CD14-positive monocyte (primary cell): ENCODE measurements at regions not wholly inside any gene's neighbourhood (a gene's known extent, or its start where the extent isn't known, plus 50 kb on each side); places are given as distances from the start of the nearest gene placed in this dataset.

Experiments used
- DNase-seq, 3 donors: peaks; one replicate each; pipeline ENCODE4 v3.0.0-alpha.2; 2011 to 2022
- H2AFZ ChIP-seq: 2 replicates; pipeline ENCODE4 v1.6.0; 2012; ENCODE audit warnings: mild to moderate bottlenecking, low read depth, low read length, inconsistent platforms; ENCODE audit not compliant: insufficient read depth, poor library complexity, severe bottlenecking
- H3K27ac ChIP-seq, 2 donors: 1 replicate in 1 of 2; 2 replicates in 1 of 2; pipeline ENCODE4 v1.5.1; 2012 to 2013; ENCODE audit warnings: low read length in 2 of 2, control low read depth in 1 of 2, inconsistent platforms in 1 of 2, low read depth in 1 of 2, mild to moderate bottlenecking in 1 of 2
- H3K27me3 ChIP-seq, 2 donors: one replicate each; pipeline versions ENCODE4 v1.6.0 to v1.6.1; 2011 to 2013; ENCODE audit warnings: low read length in 2 of 2; ENCODE audit not compliant: control insufficient read depth in 2 of 2, insufficient read depth in 2 of 2
- H3K36me3 ChIP-seq, 2 donors: replicated peaks in 1 of 2; 1 replicate in 1 of 2; 2 replicates in 1 of 2; pipeline versions ENCODE4 v1.5.1 to v1.6.1; 2012 to 2013; ENCODE audit warnings: low read length in 2 of 2, control low read depth in 1 of 2, inconsistent platforms in 1 of 2, mild to moderate bottlenecking in 1 of 2; ENCODE audit not compliant: insufficient read depth in 2 of 2, control insufficient read depth in 1 of 2
- H3K4me1 ChIP-seq, 2 donors: 1 replicate in 1 of 2; 2 replicates in 1 of 2; pipeline versions ENCODE4 v1.5.1 to v1.6.1; 2012 to 2013; ENCODE audit warnings: low read length in 2 of 2, control low read depth in 1 of 2, inconsistent platforms in 1 of 2, mild to moderate bottlenecking in 1 of 2, moderate library complexity in 1 of 2; ENCODE audit not compliant: insufficient read depth in 2 of 2, control insufficient read depth in 1 of 2
- H3K4me2 ChIP-seq: replicated peaks from 2 replicates; pipeline ENCODE3; 2012; ENCODE audit warnings: low read length, moderate library complexity, mild to moderate bottlenecking; ENCODE audit not compliant: poor library complexity, severe bottlenecking; ENCODE audit errors: extremely low read depth
- H3K4me3 ChIP-seq, 3 experiments: fragments of 200-600 bp in 1 of 3; sonication (generic) in 1 of 3; replicated peaks in 1 of 3; 1 replicate in 2 of 3; 2 replicates in 1 of 3; pipeline ENCODE4 v1.5.1; 2011 to 2013; ENCODE audit warnings: low read length in 3 of 3, mild to moderate bottlenecking in 3 of 3, control low read depth in 2 of 3, low read depth in 2 of 3, inconsistent platforms in 1 of 3, moderate library complexity in 1 of 3
- H3K79me2 ChIP-seq: 2 replicates; pipeline ENCODE4 v1.6.0; 2012; ENCODE audit warnings: mild to moderate bottlenecking, control low read depth, inconsistent platforms, low read length, moderate library complexity; ENCODE audit not compliant: insufficient read depth
- H3K9ac ChIP-seq: 2 replicates; pipeline ENCODE4 v1.6.0; 2017; ENCODE audit warnings: low read length, mild to moderate bottlenecking; ENCODE audit not compliant: insufficient read depth, poor library complexity, severe bottlenecking
- H3K9me3 ChIP-seq, 2 donors: replicated peaks in 1 of 2; 1 replicate in 1 of 2; 2 replicates in 1 of 2; pipeline versions ENCODE4 v1.5.1 to v1.6.1; 2012 to 2013; ENCODE audit warnings: low read length in 2 of 2, control low read depth in 1 of 2; ENCODE audit not compliant: control insufficient read depth in 1 of 2, insufficient read depth in 1 of 2
- H4K20me1 ChIP-seq: 2 replicates; pipeline ENCODE4 v1.6.0; 2012; ENCODE audit warnings: mild to moderate bottlenecking, low read length, control low read depth, moderate library complexity; ENCODE audit not compliant: insufficient read depth
- H3K27ac Mint-ChIP-seq, 7 donors: one replicate each; pipeline ENCODE4 v1.8.0; 2020; ENCODE audit warnings: mild to moderate bottlenecking in 7 of 7, mixed read lengths in 7 of 7, moderate library complexity in 6 of 7, inconsistent platforms in 2 of 7
- H3K27me3 Mint-ChIP-seq, 3 donors: one replicate each; pipeline ENCODE4 v1.8.0; 2021 to 2022; ENCODE audit warnings: low read depth in 3 of 3, mild to moderate bottlenecking in 3 of 3, mixed read lengths in 3 of 3, moderate library complexity in 3 of 3, inconsistent platforms in 1 of 3
- H3K36me3 Mint-ChIP-seq, 2 donors: one replicate each; pipeline ENCODE4 v1.8.0; 2020; ENCODE audit warnings: mixed read lengths in 2 of 2, inconsistent platforms in 1 of 2, mild to moderate bottlenecking in 1 of 2
- H3K4me1 Mint-ChIP-seq: one replicate; pipeline ENCODE4 v1.8.0; 2020; ENCODE audit warnings: mild to moderate bottlenecking, mixed read lengths
- H3K4me3 Mint-ChIP-seq, 2 donors: one replicate each; pipeline ENCODE4 v1.8.0; 2020; ENCODE audit warnings: mild to moderate bottlenecking in 2 of 2, mixed read lengths in 2 of 2, moderate library complexity in 1 of 2
- H3K9me3 Mint-ChIP-seq, 7 donors: one replicate each; pipeline ENCODE4 v1.8.0; 2020 to 2022; ENCODE audit warnings: mixed read lengths in 7 of 7, mild to moderate bottlenecking in 6 of 7, moderate library complexity in 6 of 7, inconsistent platforms in 2 of 7
- CTCF ChIP-seq: fragments of 200-600 bp; IDR thresholded peaks from one replicate; pipeline ENCODE4 v1.8.0; 2022; ENCODE audit warnings: antibody characterized with exemption, mild to moderate bottlenecking
- WGBS: methylation state at CpG from one replicate; pipeline ENCODE4 v1.1.5; 2013; ENCODE audit warnings: missing lambda C conversion rate; ENCODE audit not compliant: insufficient coverage; 5-methylcytosine and 5-hydroxymethylcytosine counted together
- intact Hi-C, 2 donors: fragments of 100-400 bp; cut with micrococcal nuclease; formaldehyde crosslinking; loops; one replicate each; pipeline versions ENCODE4 v1.15.0 to v1.15.1; 2023

DNA sequence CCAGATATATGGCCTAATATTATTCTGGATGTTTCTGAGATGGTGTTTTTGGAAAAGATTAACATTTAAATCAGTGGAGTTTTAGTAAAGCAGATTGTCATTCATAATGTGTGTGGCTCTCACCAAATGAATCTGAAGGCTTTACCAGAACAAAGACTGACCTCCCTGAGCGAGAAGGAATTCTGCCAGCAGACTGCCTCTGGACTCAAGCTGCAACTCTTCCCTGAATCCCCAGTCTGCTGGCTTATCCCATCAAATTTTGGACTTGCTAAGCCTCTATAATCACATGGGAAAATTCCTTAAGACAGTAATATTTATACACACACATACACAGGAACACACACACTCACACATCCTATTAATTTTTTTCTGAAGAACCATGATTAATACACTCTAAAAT is 102.3 kb downstream of the FAM174B start:
- Histone ChIP-seq H3K4me3 (no peak overlapping the region), H3K9me3 (no peaks in the 10 kb centered on the region), H3K36me3 (no peaks in the 10 kb centered on the region), H3K4me2 (no peak overlapping the region), H4K20me1 (no peaks in the 10 kb centered on the region), H3K4me1 (no peaks in the 10 kb centered on the region), H2AFZ (no peak overlapping the region), H3K27ac (no peak overlapping the region), H3K79me2 (no peaks in the 10 kb centered on the region), H3K27me3 (no peaks in the 10 kb centered on the region), H3K9ac (no peak overlapping the region)
- no peak for TF ChIP-seq CTCF
- Mint-ChIP-seq H3K4me1 (no peaks in the 10 kb centered on the region), H3K4me3 (no peak overlapping the region), H3K27ac (no peak overlapping the region), H3K9me3 (peaks cover 0 to 7% (median 3%) of the 10 kb centered on the region in 7 donors), H3K27me3 (peaks cover 5 to 8% (median 6%) of the 10 kb centered on the region in 3 donors), H3K36me3 (no peaks in the 10 kb centered on the region)
- WGBS, result 83% methylated on average over 1 of the region's 1 CpG
- DNase-seq, result no peak
- intact Hi-C loops, result no loop called here

DNA sequence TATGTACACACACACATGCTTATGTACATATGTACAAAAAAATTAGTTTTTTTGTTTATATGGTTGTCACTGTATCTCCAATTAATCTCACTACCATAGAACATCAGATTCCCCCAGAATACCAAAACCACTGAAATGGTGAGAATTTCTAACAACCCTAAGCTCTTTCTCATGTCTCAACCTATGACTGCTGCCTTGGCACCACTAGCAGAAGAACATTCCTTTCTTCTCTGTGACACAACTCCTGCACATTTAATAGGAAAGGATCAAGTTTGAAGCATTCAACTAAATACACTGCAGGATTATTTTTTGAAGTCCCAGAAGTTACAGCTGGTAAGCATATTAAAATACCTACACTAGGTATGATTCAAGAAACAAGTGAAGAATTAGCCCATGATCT is 109.6 kb downstream of the FAM174B start:
- H3K79me2 ChIP-seq, result no peaks in the 10 kb centered on the region
- no peaks in the 10 kb centered on the region for H4K20me1 ChIP-seq
- DNase-seq, result no peak
- Mint-ChIP-seq H3K27me3 (peaks cover 0 to 4% (median 4%) of the 10 kb centered on the region in 3 donors), H3K4me1 (no peaks in the 10 kb centered on the region), H3K9me3 (peaks cover 2 to 17% (median 12%) of the 10 kb centered on the region in 7 donors), H3K36me3 (no peaks in the 10 kb centered on the region), H3K27ac (no peak overlapping the region), H3K4me3 (no peak overlapping the region)
- H2AFZ ChIP-seq, result no peak overlapping the region
- no peak overlapping the region for H3K4me3 ChIP-seq
- H3K27ac ChIP-seq, result no peak overlapping the region
- no peaks in the 10 kb centered on the region for H3K36me3 ChIP-seq
- no peaks in the 10 kb centered on the region for H3K27me3 ChIP-seq
- H3K9ac ChIP-seq, result no peak overlapping the region
- peaks cover 0 to 11% of the 10 kb centered on the region in 2 donors for H3K9me3 ChIP-seq
- H3K4me2 ChIP-seq, result no peak overlapping the region
- TF ChIP-seq CTCF, result no peak
- intact Hi-C loops, result no loop called here
- no peaks in the 10 kb centered on the region for H3K4me1 ChIP-seq
